ENCODE measurements at regions not wholly inside any gene's neighbourhood (a gene's known extent, or its start where the extent isn't known, plus 50 kb on each side); places are given as distances from the start of the nearest gene placed in this dataset.

GRCh38 chr4:160319221-160319867, 1216.5 kb downstream of the RAPGEF2 start:
- no peak overlapping the region for H3K4me3 ChIP-seq (ENCODE audit: low read depth, low read length)
- no peak for TF ChIP-seq CTCF (IDR thresholded peaks at IDR 0.05; ENCODE audit: insufficient read depth, low read depth, low read length)
- no peak for DNase-seq (ENCODE audit: low read depth)

- no peak for TF ChIP-seq CTCF (IDR thresholded peaks at IDR 0.05; ENCODE audit: insufficient read depth, low read depth, low read length)
- H3K4me3 ChIP-seq (ENCODE audit: low read depth, low read length), result no peak overlapping the region
- no peak for DNase-seq (ENCODE audit: low read depth)
Observed at GRCh38 chr4:160319868-160320260, 1217.0 kb downstream of the RAPGEF2 start.

- no peak for TF ChIP-seq CTCF (IDR thresholded peaks at IDR 0.05; ENCODE audit: insufficient read depth, low read depth, low read length)
- no peak overlapping the region for H3K4me3 ChIP-seq (ENCODE audit: low read depth, low read length)
- no peak for DNase-seq (ENCODE audit: low read depth)
Observed at GRCh38 chr4:160326110-160326509, 1223.2 kb downstream of the RAPGEF2 start.

- TF ChIP-seq CTCF (IDR thresholded peaks at IDR 0.05; ENCODE audit: insufficient read depth, low read depth, low read length), result no peak
- no peak overlapping the region for H3K4me3 ChIP-seq (ENCODE audit: low read depth, low read length)
- no peak for DNase-seq (ENCODE audit: low read depth)
Observed at GRCh38 chr4:160347197-160347596, 1244.3 kb downstream of the RAPGEF2 start.

GRCh38 chr4:160350944-160351343, 1248.1 kb downstream of the RAPGEF2 start:
- no peak for DNase-seq (ENCODE audit: low read depth)
- TF ChIP-seq CTCF (IDR thresholded peaks at IDR 0.05; ENCODE audit: insufficient read depth, low read depth, low read length), result no peak
- no peak overlapping the region for H3K4me3 ChIP-seq (ENCODE audit: low read depth, low read length)

- TF ChIP-seq CTCF (IDR thresholded peaks at IDR 0.05; ENCODE audit: insufficient read depth, low read depth, low read length), result no peak
- H3K4me3 ChIP-seq (ENCODE audit: low read depth, low read length), result no peak overlapping the region
- DNase-seq (ENCODE audit: low read depth), result no peak
Observed at GRCh38 chr4:160352637-160353036, 1249.8 kb downstream of the RAPGEF2 start.

GRCh38 chr4:160353548-160353947, 1250.7 kb downstream of the RAPGEF2 start:
- TF ChIP-seq CTCF (IDR thresholded peaks at IDR 0.05; ENCODE audit: insufficient read depth, low read depth, low read length), result no peak
- H3K4me3 ChIP-seq (ENCODE audit: low read depth, low read length), result no peak overlapping the region
- DNase-seq (ENCODE audit: low read depth), result no peak
